HG03442 (cell line): ENCODE measurements at regions not wholly inside any gene's neighbourhood (a gene's known extent, or its start where the extent isn't known, plus 50 kb on each side); places are given as distances from the start of the nearest gene placed in this dataset.

Experiments
- ATAC-seq: cut with Tn5 transposase; IDR thresholded peaks from one replicate; pipeline ENCODE4 v1.9.1; 2021; ENCODE audit warnings: mild to moderate bottlenecking, moderate library complexity; ENCODE audit not compliant: unreplicated experiment

DNA sequence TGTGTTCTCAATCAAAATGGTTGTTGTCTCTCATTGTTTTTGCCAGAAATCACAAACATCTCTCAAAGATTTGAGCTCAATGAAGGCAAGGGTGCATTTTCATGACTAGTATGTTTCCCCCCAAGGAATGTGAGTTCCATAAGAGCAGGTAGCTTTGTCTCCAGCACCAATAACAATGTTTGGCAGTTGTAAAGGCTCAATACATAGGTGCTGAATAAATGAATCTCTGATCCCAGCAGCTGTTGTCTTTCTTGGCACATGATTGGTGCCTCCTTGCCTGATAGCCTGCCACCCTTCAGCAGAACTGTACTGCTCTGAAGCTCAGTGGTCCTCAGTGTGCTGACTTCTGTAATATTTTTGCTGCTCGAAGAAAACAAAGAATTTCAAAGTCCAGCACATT, 103.1 kb upstream of the CDH11 start:
- ATAC-seq = no peak

- no peak for ATAC-seq
Observed at GRCh38 chr16:65224471-65224870, 102.6 kb upstream of the CDH11 start.

DNA sequence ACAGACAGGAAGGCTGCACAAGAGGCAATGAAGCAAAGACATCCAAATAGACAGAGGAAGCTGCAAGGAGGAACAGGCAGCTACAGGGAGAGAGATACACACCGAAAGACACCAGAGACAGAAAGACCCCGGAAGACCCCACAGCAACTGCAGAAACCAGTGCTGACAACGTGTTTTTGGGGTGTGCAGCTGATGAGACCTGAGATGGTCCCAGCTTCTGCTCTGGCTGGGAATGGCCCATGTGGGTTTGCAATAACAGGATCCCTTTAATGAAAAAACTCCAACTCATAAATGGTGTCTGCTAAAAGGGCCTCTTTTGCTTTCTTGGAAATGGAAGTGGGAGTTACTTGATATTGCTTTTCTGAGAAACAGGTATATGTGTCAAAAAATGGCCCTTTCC, 101.5 kb upstream of the CDH11 start:
- ATAC-seq = no peak

DNA sequence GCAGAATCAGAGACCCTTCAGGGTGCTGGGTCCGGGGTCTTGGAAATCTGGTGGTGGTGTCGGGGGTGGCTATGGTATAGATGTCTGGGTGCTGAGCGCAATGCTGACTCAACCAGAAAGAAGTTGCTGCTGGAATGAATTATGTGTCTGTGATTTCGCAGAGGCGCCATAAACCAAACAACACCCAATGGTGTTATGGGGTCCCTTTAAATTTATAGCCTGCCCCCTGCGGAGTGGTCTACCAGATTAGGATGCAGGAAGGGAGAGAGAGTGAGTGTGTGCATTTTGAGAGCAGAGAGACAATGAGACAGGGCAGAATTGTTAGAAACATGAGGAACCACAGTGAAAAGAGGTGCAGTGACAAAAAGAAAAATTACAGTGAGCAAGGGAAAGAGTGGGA, 100.7 kb upstream of the CDH11 start:
- ATAC-seq = no peak

DNA sequence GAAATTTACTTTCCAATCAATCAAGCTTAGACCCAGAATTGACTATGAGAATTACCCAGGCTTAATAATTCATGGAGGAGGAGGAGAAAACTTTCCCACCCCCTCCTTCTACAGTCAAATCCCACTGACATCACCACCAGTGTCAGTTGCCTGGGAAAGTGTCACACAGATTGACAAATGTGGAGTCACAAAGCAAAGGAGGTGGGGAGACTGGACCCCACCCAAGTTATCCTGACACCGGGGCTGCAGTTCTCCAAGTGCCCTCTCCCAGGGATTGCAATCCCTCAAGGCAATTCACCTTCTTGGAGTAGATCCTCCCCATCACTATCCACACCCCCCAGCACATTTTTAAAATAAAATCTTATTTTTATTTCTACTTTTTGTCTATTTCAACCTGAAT, 100.2 kb upstream of the CDH11 start:
- ATAC-seq = no peak

DNA sequence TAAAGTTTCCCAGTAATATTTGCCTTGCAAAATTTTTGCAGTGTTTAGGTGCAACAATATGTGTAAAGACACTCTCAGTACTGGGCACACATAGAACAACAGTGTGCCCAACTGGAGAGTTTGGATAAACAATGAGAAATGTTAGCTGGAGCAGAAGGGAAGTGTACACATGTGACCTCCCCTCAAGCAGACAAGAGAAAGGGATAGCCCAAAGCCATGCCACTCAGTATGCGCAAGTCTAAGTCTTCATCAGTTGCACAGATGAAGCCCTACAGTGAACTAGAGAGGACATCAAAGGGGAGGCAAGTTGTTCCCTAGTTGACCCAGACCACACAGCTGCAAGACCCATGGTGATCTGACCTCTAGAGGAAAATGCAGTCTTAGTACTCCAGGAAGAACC, 97.9 kb upstream of the CDH11 start:
- no peak for ATAC-seq

DNA sequence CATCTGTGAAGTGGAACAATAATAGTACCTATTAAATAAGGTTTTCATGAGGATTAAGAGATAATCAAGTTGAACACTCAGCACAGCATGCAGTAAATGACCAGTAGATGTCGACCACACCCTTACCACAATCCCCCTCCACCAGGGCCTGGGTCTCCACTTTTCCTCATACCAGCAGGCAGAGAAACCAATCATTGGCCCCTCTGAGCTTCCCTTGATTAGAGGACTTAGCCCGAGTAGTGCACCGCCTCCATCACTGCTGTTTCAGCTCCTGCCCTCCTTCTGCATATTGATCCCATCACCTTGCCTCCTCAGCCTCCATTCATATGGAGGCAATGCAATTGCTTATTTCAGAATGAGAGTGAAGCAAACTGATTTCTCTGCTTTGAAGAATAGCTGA, 96.5 kb upstream of the CDH11 start:
- no peak for ATAC-seq

DNA sequence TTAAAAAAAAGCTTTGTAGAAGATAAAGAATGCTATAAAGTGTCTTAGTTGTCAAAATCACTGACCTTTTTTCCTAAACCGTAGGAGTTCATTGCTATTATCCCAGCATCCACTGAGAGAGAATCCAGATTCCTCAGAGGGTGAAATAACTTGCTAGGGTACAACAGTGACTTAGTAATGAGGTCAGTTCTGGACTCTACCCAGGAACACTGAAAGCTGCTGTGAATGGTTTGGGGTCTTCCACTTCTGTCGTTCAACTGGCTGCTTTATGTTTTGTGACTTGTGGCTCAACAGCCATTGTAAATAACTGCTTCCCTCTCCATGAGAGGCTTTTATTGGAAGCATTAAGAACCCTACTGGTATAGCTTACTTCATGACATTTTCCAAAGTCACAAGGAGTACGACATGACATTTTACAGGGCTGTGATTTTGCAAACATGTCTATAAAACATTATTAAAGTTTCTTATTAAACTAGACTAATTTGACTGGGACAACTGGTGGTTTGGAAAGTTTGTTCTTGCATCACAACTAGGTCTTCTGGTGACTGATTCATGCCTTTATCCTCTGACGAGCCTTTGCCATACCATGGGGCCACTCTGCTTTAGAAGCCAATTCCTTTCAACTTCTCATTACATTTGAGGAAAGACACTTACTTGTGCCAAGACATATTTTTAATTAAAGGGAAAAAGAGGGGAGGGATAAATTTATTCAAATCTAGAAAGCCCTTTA, 92.2 kb upstream of the CDH11 start:
- ATAC-seq = no peak

GRCh38 chr16:65212791-65213190, 90.9 kb upstream of the CDH11 start:
- ATAC-seq = no peak

- no peak for ATAC-seq
Observed at GRCh38 chr16:65212240-65212639, 90.4 kb upstream of the CDH11 start.

- ATAC-seq = no peak
Observed at GRCh38 chr16:65202461-65202860, 80.6 kb upstream of the CDH11 start.

DNA sequence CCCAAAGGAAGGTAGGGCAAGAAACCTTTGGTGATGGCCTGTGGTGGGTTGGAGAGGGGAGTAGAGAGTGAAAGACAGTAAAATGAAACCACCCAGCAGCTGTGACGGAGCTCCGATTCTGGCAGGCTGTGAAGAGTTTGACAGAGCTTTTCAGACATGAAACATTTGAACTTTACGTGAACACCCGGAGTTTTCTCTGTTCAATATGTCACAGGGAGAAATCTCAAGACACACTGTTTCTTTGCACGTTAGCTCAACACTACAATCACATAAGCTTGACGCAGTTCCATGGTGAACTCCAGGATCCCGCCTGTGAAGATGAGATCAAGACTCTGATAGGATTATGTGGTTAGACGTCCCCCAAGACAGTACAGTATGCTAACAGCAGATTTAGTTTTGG, 79.6 kb upstream of the CDH11 start:
- ATAC-seq = no peak

- no peak for ATAC-seq
Observed at GRCh38 chr16:65200857-65201256, 79.0 kb upstream of the CDH11 start.

GRCh38 chr16:65200156-65200773, 78.4 kb upstream of the CDH11 start:
- ATAC-seq = no peak

GRCh38 chr16:65196420-65197075, 74.7 kb upstream of the CDH11 start:
- no peak for ATAC-seq

DNA sequence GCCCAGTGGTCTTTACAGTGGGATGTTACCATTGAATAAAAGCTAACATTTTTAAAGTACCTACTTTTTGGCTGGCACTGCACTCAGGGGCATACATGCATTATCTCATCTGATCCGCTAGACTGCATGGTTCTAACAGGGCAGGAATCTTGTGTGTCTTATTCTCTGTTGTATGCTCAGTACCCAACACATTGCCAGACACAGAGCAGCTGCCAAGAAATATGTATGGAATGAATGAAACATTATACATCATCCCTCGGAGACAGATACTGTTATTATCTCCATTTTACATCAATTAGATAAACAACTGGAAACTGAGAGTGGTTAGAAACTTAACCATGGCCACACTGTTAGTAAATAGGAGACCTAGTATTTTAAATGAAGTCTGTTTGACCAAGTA, 74.1 kb upstream of the CDH11 start:
- no peak for ATAC-seq

GRCh38 chr16:65185241-65185778, 63.4 kb upstream of the CDH11 start:
- no peak for ATAC-seq

DNA sequence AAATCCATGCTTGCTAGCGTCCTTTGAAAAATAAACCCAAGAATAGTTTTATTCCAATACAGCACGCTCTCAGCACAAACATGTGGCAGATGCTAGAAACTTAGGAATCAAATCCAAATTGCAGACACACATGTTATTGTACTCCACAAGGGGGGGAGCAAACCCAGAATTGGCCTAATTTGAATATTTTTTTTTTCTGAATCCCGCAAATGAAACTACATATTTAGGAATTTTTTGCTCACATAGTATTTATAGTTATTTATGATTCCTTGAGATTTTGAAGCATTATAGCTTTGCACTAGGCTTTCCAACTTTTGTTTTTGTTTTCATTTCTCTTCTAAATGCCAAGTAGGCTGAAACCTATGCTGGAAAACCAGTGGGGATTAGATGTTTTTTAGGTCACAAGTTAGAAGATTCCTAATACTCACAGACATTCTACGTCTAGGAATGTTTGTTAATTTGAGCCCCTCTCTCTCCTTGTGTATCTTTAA, 59.3 kb upstream of the CDH11 start:
- ATAC-seq = no peak

DNA sequence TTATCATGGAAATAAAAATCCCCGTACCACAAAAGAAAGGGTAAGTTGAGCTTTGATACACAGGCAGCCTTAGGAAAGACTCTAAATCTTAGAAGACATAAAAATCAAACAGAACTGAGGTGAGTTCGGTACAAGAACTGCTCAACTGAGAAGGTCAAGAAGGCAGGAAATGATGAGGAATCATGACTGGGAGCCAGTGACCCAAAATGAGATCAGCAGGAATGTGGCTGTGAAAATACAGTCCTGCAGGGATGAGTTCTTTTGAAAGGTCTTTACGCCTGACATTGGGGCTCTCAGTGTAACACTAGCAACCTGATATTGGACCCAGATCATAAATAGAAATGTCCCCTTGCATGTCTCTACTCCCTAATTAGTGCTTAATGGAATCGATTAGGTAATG, 56.3 kb upstream of the CDH11 start:
- ATAC-seq = no peak

DNA sequence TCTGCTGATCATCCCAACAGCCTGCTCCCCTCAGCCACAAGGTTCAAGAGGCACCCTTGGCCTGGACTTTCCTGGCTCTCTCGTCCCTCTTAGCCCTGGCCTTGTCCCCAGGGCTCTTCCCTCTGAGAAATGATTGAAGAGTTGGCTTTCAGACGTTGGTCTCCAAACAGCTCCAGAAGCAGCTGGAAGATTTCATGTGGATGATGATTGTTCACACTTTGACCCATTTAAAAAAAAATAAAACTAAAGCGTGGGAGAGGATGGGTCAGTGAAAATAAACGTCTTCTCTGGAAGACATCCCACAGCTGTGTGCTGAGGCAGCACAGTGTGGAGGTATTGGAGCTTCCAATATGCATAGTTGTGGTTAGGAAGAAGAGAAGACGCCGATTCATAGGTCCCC, 54.7 kb upstream of the CDH11 start:
- ATAC-seq = no peak

DNA sequence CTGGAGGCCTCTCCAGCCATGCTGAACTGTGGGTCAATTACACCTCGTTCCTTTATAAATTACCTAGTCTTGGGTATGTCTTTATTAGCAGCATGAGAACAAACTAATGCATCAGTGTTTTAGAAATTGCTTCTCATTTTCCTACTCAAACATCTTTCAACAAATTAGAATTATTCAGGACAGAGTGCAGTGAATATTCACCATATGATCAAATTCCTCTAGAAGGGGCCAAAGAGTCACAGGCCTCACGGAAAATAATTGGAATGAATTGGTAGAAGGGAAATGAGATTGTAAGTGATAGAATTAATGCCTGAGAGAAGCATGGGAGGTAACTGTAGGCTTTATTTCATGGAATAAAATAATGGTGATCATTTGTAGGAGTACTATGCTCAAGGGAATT, 50.5 kb upstream of the CDH11 start:
- no peak for ATAC-seq
